GM21515 (cell line): ENCODE measurements at regions not wholly inside any gene's neighbourhood (a gene's known extent, or its start where the extent isn't known, plus 50 kb on each side); places are given as distances from the start of the nearest gene placed in this dataset.
"Not testable (repeated sequence)": the region's sequence is repeated elsewhere in the genome, so short reads cannot be mapped to it uniquely, and the experiment has no call there.

Experiments used
- ATAC-seq: cut with Tn5 transposase; IDR thresholded peaks from one replicate; pipeline ENCODE4 v1.9.1; 2021; ENCODE audit not compliant: unreplicated experiment

- ATAC-seq = no peak
Measured at GRCh38 chr9:90107726-90108655, 503.2 kb downstream of the GADD45G start.

- no peak for ATAC-seq
Measured at GRCh38 chr9:90112788-90113187, 508.0 kb downstream of the GADD45G start.

- no peak for ATAC-seq
Measured at GRCh38 chr9:90114641-90115425, 510.0 kb downstream of the GADD45G start.

GRCh38 chr9:90121762-90122161, 517.0 kb downstream of the GADD45G start:
- ATAC-seq = no peak

DNA sequence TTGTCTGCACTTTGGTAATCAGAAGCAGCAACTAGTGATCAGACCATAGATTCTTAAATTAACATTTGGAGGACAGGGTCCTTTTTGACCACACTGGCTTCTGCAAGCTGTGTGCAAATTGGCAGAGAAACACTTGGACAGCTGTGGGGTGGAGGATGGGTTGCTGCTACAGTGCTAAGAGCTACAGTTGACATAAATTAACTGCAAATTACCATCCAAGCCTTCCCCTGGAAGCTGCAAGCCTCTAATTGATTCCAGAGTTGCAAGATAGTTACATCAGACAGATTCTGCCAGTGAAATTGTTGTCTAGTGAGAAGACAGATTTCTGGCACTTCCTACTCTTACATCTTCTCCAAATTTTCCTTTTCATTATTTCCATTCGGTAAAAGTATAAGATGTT, 517.7 kb downstream of the DIRAS2 start:
- no peak for ATAC-seq

GRCh38 chr9:90127923-90128322, 514.7 kb downstream of the DIRAS2 start:
- no peak for ATAC-seq

DNA sequence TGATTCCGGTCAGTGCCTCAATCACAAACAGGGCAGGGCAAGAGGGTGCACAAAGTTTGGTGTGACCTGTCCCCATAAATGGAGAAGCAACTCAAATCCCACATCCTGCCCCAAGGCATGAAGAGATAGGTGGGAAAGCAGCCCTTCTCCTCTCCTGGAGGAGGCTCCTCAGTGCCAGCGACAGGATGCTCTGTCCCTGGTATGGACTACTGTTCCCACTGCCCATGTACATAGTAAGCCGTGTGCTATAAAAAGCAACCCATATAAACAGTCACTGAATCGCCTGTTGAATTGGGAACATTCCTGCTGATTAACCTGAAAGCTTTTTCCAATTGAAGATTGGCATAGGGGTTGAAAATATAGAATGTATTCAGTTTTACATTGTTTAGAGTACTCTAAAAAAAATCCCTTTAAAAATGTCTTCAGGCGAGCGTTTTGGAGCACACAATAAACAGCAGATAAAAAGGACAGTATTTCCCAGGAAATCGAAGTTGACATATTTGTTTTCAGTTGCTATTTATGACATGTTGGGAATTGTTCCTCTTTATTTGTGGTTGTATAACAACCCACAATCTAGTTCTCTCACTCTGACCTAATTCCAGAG, 513.9 kb downstream of the DIRAS2 start:
- no peak for ATAC-seq

DNA sequence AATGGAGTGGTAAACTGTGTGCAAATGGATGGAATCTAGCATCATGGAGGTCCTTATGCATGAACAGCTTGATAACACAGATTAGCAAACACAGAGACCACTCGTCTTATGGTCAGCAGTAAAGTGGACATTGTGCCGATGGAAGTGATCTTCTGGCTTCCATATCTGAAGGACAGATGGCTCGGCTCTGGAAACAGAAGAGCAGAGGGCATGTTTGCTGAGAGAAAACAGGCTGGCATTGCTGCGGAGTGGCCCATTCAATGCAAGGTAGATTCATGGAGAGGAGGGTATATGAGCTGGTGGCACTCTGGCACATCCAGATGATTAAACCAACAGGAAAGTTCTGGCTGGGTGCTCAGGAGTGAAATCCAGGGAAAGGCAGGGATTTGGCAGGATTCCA, 513.2 kb downstream of the DIRAS2 start:
- no peak for ATAC-seq

DNA sequence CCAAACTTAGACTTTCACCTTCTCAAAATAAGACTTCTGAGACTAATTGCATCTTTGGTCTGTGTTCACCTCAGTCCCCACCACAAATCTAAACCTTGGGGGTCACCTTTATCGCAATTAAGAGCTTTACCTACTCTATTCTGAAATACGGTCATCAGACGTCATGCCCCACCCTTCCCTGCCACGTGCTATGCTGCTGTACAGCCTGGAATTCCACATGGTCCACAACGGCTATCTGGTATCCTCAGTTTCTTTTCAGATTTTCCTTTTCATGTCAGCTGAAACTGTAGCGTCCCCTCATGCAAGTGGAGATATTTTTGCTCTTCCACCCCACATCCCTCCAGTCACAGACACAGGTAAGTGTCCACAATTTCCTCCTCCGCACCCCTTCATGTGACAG, 511.1 kb downstream of the DIRAS2 start:
- ATAC-seq = no peak

- no peak for ATAC-seq
Measured at GRCh38 chr9:90132866-90133265, 509.8 kb downstream of the DIRAS2 start.

DNA sequence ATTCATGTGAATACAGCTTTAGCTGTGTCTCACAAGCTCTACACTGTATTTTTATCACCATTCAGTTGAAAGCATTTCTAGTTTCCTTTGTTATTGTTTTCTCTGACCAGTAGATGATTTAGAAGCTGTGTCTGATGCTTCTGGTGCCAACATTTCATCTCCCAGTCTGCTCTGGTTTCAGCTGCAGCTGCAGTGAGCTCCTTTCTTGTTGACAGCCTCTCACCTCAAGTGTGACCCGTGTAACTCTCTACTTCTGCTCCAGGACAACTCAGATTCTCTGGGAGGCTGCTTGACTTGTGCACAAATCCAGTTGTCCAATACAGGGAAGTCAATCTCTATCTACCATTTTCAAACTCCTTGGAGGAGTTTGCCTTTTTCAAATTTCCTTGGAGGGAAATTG, 504.8 kb downstream of the DIRAS2 start:
- ATAC-seq = no peak

- ATAC-seq = no peak
Measured at GRCh38 chr9:90140131-90140818, 502.3 kb downstream of the DIRAS2 start.

DNA sequence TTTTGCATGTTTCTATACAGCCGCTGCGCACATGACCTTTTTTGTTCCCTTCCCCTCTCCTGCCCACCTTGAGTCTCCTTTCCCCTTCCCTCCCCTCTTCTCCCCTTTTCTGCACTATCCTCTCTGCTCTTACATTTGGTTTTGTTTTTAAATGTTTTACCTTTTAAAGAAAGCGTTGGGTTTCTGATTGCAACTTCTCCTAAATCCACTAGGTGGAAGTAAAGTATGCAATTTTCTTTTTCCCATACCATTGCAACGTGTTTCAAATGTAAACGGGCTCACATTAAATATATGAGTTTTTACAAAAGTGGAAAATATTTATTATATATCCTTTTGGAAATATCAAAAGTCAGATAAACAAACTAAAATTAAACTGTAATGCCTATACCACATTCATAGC, 500.9 kb downstream of the DIRAS2 start:
- ATAC-seq = no peak

DNA sequence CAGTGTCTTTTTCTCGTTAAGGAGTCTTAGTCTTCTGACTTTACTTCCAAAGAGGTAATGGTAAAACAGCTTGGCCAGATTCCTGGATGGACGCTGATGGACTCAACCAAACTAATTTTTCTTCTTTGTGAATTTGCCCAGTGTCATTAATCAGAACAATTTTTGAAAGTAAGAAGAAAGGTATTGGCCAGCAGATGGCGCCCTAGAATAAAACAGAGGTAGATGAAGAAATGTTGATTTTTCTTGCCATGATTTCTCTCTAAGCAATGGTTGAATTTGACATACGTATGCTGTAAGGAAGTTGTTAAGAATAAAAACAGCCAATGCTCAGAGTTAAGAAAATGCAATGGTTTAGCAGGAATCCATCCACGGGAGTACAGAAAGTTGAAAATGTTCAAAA, 500.0 kb downstream of the DIRAS2 start:
- no peak for ATAC-seq

DNA sequence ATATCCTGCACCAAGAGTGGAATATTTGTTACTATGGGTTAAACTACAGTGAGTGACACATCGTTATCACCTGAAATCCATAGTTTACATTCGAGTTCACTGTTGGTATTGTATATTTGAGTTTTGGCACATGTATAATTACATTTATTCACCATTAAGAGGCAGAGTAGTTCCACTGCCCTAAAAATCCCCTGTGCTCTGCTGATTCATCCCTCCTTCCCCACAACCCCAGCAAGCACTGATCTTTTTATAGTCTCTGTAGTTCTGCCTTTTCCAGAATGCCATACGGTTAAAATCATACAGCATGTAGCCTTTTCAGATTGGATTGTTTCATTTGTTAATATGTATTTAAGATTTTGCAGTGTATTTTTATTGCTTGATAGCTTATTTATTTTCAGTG, 495.2 kb downstream of the DIRAS2 start:
- no peak for ATAC-seq

DNA sequence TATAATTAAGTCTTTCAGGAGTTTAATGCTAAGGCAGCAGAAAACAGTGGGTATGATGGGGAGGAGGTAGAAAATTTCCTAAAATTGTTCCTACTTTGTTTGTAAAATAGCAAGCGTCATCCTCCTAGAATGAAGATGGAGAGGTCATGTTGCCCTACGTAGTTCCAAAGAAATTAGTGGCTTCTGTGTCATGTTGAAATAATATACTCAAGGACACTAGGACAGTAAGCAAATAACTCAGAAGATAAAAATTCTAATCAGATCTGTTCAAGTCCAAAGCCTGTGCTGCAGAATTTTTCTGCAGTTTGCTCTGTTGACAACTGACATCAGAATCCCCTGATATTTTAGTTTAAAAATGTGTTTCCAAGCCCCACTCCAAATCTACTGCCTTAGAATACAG, 486.3 kb downstream of the DIRAS2 start:
- no peak for ATAC-seq

DNA sequence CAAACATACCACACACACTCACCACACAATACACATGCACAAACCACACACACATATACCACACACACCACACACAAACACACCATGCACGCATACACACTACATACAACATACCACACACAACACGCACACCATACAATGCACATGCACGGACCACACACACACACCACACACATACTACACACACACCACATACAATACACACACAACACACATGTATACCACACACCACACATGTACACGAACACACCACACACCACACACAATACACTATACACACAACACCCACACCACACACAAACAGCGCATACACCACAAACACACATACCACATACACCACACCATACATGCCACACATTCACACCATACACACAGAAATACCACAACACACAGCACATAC, 480.3 kb downstream of the DIRAS2 start:
- ATAC-seq = no peak

DNA sequence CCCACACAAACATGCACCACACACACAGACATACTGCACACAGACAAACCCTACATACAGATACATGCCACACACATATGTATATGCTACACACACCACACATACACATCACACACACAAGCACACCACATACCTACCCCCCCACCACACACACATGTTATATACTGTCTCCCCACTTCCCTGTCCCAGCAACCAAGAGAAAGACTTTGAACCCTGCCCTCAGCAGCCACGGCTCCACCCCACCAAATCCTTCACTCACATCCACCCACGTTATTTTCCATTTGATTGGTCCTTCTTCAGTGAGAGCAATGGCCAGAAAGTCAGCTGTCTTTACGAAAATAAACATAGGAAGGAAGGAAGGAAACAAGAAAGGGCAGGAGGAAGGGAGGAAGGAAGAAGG, 479.8 kb downstream of the DIRAS2 start:
- ATAC-seq = no peak

GRCh38 chr9:90165281-90165680, 477.3 kb downstream of the DIRAS2 start:
- no peak for ATAC-seq

GRCh38 chr9:90166374-90166773, 476.2 kb downstream of the DIRAS2 start:
- ATAC-seq = not testable (repeated sequence)

DNA sequence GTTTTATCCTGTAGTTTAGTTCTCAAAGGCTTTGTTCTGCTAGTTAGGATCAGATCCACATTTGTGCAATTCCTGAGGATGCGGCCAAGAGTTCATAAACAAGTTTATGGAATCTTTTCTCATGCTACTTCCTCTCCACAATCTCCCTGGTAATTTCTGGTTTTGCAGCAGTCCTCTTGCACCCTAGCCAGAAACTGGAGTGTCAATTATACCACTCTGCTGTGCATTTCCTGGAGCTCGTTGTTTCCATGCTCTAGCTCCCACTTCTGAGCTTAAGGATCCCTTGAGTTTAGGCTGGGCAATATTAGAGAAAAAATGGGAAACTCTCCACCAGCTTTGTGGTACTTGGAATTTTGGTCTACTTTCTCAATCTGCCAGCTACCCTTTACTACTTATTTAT, 474.7 kb downstream of the DIRAS2 start:
- no peak for ATAC-seq
